GM21528 (cell line): ENCODE measurements at regions not wholly inside any gene's neighbourhood (a gene's known extent, or its start where the extent isn't known, plus 50 kb on each side); places are given as distances from the start of the nearest gene placed in this dataset.
"Not testable (repeated sequence)": the region's sequence is repeated elsewhere in the genome, so short reads cannot be mapped to it uniquely, and the experiment has no call there.

Source experiments
- ATAC-seq: cut with Tn5 transposase; IDR thresholded peaks from one replicate; pipeline ENCODE4 v1.9.1; 2021; ENCODE audit warnings: mild to moderate bottlenecking, moderate library complexity; ENCODE audit not compliant: unreplicated experiment, low FRiP score

GRCh38 chr14:56023661-56024081 is 94.5 kb upstream of the PELI2 start:
- no peak for ATAC-seq

GRCh38 chr14:56025191-56025590 is 93.0 kb upstream of the PELI2 start:
- ATAC-seq, result no peak

- no peak for ATAC-seq
Observed at GRCh38 chr14:56026506-56026905, 91.7 kb upstream of the PELI2 start.

GRCh38 chr14:56027421-56027820 is 90.8 kb upstream of the PELI2 start:
- ATAC-seq, result no peak

GRCh38 chr14:56027916-56028712 is 90.1 kb upstream of the PELI2 start:
- ATAC-seq, result no peak

- ATAC-seq, result no peak
Observed at GRCh38 chr14:56036353-56036752, 81.9 kb upstream of the PELI2 start.

- no peak for ATAC-seq
Observed at GRCh38 chr14:56040121-56040520, 78.1 kb upstream of the PELI2 start.

GRCh38 chr14:56044196-56044595 is 74.0 kb upstream of the PELI2 start:
- no peak for ATAC-seq

GRCh38 chr14:56046546-56046945 is 71.7 kb upstream of the PELI2 start:
- ATAC-seq, result no peak

- ATAC-seq, result no peak
Observed at GRCh38 chr14:56046996-56047395, 71.2 kb upstream of the PELI2 start.

GRCh38 chr14:56049536-56049935 is 68.7 kb upstream of the PELI2 start:
- no peak for ATAC-seq

- ATAC-seq, result no peak
Observed at GRCh38 chr14:56055511-56055910, 62.7 kb upstream of the PELI2 start.

- ATAC-seq, result no peak
Observed at GRCh38 chr14:56056031-56056430, 62.2 kb upstream of the PELI2 start.

- ATAC-seq, result no peak
Observed at GRCh38 chr14:56057071-56057741, 61.0 kb upstream of the PELI2 start.

- ATAC-seq, result no peak
Observed at GRCh38 chr14:56057767-56058166, 60.4 kb upstream of the PELI2 start.

GRCh38 chr14:56059054-56059453 is 59.2 kb upstream of the PELI2 start:
- ATAC-seq, result no peak

GRCh38 chr14:56061051-56061450 is 57.2 kb upstream of the PELI2 start:
- ATAC-seq, result no peak

- ATAC-seq, result no peak
Observed at GRCh38 chr14:56063131-56063530, 55.1 kb upstream of the PELI2 start.

GRCh38 chr14:56064513-56064912 is 53.7 kb upstream of the PELI2 start:
- no peak for ATAC-seq

- ATAC-seq, result not testable (repeated sequence)
Observed at GRCh38 chr14:56065199-56065598, 53.0 kb upstream of the PELI2 start.

GRCh38 chr14:56065621-56066290 is 52.5 kb upstream of the PELI2 start:
- no peak for ATAC-seq
